ENCODE measurements at regions not wholly inside any gene's neighbourhood (a gene's known extent, or its start where the extent isn't known, plus 50 kb on each side); places are given as distances from the start of the nearest gene placed in this dataset.

DNA sequence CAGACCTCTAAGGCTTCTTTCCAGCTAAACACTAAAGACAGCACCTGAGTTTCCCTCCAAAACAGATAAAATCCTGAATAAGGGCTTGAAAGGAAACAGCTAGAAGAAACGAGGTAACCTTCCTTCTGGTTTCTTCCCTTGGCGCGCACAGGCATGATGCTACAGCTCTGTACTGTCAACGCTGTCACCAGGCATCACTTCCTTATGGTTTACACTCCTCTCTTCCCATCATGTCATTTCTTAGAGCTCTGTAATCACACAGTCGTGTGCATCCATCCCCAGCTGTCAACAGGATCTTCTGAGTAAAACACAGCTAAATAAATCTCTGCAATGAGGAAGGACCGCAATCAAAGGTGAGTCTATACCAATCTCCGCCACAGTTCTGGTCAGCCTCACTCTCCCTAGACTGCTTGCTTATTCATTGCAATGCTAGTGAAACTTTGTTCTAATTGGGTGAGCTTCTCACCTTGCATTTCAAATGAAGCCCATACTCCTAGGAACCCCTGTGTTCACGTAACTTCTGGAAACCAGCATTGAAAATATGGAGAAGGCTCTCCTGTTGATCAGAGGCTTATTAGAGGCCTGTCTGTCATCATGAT is 162.6 kb upstream of the DTNBP1 start:
- no peaks in the 10 kb centered on the region for H4K20me1 ChIP-seq (ENCODE audit: insufficient read depth)
- TF ChIP-seq SRF (IDR thresholded peaks at IDR 0.05; ENCODE audit: low read depth) (no peak), ELF1 (IDR thresholded peaks at IDR 0.05; ENCODE audit: borderline replicate concordance, low read depth) (no peak), JUND (IDR thresholded peaks at IDR 0.05) (no peak), TCF7L2 (IDR thresholded peaks at IDR 0.05; ENCODE audit: borderline replicate concordance, extremely low read depth, insufficient read depth, insufficient read length) (no peak), EGR1 (IDR thresholded peaks at IDR 0.05; ENCODE audit: low read depth) (no peak), CBX3 (IDR thresholded peaks at IDR 0.05; ENCODE audit: low read depth) (no peak), POLR2AphosphoS5 (IDR thresholded peaks at IDR 0.05; ENCODE audit: low read depth, low read length) (no peak), ZFX (IDR thresholded peaks at IDR 0.05) (no peak), SIN3A (IDR thresholded peaks at IDR 0.05; ENCODE audit: low read depth) (no peak), FOSL1 (IDR thresholded peaks at IDR 0.05; ENCODE audit: low read depth) (no peak), CEBPB (IDR thresholded peaks at IDR 0.05; ENCODE audit: low read depth) (no peak)
- TF ChIP-seq, protein P1, sequence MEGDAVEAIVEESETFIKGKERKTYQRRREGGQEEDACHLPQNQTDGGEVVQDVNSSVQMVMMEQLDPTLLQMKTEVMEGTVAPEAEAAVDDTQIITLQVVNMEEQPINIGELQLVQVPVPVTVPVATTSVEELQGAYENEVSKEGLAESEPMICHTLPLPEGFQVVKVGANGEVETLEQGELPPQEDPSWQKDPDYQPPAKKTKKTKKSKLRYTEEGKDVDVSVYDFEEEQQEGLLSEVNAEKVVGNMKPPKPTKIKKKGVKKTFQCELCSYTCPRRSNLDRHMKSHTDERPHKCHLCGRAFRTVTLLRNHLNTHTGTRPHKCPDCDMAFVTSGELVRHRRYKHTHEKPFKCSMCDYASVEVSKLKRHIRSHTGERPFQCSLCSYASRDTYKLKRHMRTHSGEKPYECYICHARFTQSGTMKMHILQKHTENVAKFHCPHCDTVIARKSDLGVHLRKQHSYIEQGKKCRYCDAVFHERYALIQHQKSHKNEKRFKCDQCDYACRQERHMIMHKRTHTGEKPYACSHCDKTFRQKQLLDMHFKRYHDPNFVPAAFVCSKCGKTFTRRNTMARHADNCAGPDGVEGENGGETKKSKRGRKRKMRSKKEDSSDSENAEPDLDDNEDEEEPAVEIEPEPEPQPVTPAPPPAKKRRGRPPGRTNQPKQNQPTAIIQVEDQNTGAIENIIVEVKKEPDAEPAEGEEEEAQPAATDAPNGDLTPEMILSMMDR (IDR thresholded peaks at IDR 0.05 in 2 of 3, conservative IDR thresholded peaks at IDR 0.05 in 1 of 3; ENCODE audit: borderline replicate concordance in 1 of 3, insufficient read depth in 1 of 3, low read depth in 2 of 3, low read length in 2 of 3) = no peak
- peaks cover 24% of the 10 kb centered on the region for H3K27me3 ChIP-seq (ENCODE audit: insufficient read depth, low read length)
- no TSS peak for BruUV-seq (replicated peaks)
- no peaks in the 10 kb centered on the region for H3K9me3 ChIP-seq (ENCODE audit: control insufficient read depth in 1 of 2, insufficient read depth in 1 of 2, low read depth in 1 of 2, low read length in 2 of 2)
- no peak overlapping the region for H2AFZ ChIP-seq (ENCODE audit: low read depth, low read length, poor library complexity, severe bottlenecking)
- no peaks in the 10 kb centered on the region for H3K4me1 ChIP-seq (ENCODE audit: control insufficient read depth in 1 of 2, insufficient read depth in 2 of 2, low read length in 2 of 2)
- H3K9ac ChIP-seq (ENCODE audit: low read length) = no peak overlapping the region
- DNase-seq (ENCODE audit: low read depth, low spot score) = no peak
- H3K36me3 ChIP-seq (ENCODE audit: control insufficient read depth in 1 of 2, insufficient read depth in 2 of 2, low read length in 2 of 2) = no peaks in the 10 kb centered on the region
- H3K4me3 ChIP-seq (replicated peaks in 1 of 2; ENCODE audit: low read depth in 1 of 2, low read length in 2 of 2) = no peak overlapping the region
- no peaks in the 10 kb centered on the region for H3K79me2 ChIP-seq (ENCODE audit: insufficient read depth, low read length)
- no peaks in the 10 kb centered on the region for H3K9me2 ChIP-seq (ENCODE audit: insufficient read depth)
- ChIA-PET CTCF (no interaction called here), POLR2A (no interaction called here), RAD21 (ENCODE audit: low non-redundant PET in 1 of 2, low total read pairs in 2 of 2, uncharacterized antibody in 2 of 2, unreplicated experiment in 2 of 2) (no interaction called here)
- no peak for ATAC-seq
- H3K4me2 ChIP-seq (ENCODE audit: low read length) = no peak overlapping the region
- intact Hi-C loops (cut with micrococcal nuclease) = no loop called here
- no peak overlapping the region for H3K27ac ChIP-seq (ENCODE audit: low read depth, low read length)
